Astrocyte of the cerebellum (primary cell): ENCODE measurements at regions not wholly inside any gene's neighbourhood (a gene's known extent, or its start where the extent isn't known, plus 50 kb on each side); places are given as distances from the start of the nearest gene placed in this dataset.

Source experiments
- DNase-seq: peaks from one replicate; pipeline ENCODE4 v3.0.0-alpha.2; 2011; ENCODE audit warnings: low read depth
- H3K4me3 ChIP-seq: 2 replicates; pipeline ENCODE4 v1.5.1; 2011; ENCODE audit warnings: mild to moderate bottlenecking, low read depth, low read length, moderate library complexity
- in situ Hi-C: cut with HindIII; loops from 2 replicates; pipeline ENCODE4 v1.10.0; 2017; ENCODE audit warnings: low sequenced_read_pairs
- TF ChIP-seq, protein P1 (sequence below): IDR thresholded peaks from 2 replicates; pipeline ENCODE4 v1.5.1; 2012; ENCODE audit warnings: low read length, low read depth, moderate library complexity, mild to moderate bottlenecking; ENCODE audit errors: missing control alignments

DNA sequence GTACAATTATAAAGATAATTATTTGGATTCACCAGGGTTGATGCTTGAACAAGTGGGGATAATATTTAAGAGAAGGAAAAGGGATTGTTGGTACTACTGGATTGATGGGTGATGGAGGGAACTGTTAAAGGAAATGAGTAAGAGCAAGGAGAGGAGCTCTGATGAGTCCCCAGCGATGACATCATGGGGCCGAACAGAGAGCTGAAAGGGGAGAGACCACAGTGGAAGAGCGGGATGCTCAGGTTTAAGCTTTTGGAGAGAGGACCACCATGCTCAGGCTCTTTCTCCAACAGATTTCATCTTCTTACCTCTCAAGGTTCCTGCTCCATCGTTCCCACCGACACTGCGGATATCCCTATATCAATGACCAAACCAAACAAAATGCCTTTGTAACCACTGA, 568.7 kb downstream of the ETS1 start:
- in situ Hi-C loops = no loop called here
- TF ChIP-seq, protein P1, sequence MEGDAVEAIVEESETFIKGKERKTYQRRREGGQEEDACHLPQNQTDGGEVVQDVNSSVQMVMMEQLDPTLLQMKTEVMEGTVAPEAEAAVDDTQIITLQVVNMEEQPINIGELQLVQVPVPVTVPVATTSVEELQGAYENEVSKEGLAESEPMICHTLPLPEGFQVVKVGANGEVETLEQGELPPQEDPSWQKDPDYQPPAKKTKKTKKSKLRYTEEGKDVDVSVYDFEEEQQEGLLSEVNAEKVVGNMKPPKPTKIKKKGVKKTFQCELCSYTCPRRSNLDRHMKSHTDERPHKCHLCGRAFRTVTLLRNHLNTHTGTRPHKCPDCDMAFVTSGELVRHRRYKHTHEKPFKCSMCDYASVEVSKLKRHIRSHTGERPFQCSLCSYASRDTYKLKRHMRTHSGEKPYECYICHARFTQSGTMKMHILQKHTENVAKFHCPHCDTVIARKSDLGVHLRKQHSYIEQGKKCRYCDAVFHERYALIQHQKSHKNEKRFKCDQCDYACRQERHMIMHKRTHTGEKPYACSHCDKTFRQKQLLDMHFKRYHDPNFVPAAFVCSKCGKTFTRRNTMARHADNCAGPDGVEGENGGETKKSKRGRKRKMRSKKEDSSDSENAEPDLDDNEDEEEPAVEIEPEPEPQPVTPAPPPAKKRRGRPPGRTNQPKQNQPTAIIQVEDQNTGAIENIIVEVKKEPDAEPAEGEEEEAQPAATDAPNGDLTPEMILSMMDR = no peak
- no peak for DNase-seq
- H3K4me3 ChIP-seq = no peak overlapping the region

- H3K4me3 ChIP-seq = no peak overlapping the region
- TF ChIP-seq, protein P1 = no peak
- in situ Hi-C loops = no loop called here
- DNase-seq = no peak
Observed at GRCh38 chr11:128005562-128005961, 581.8 kb downstream of the ETS1 start.

GRCh38 chr11:127998421-127998820, 588.9 kb downstream of the ETS1 start:
- in situ Hi-C loops = no loop called here

DNA sequence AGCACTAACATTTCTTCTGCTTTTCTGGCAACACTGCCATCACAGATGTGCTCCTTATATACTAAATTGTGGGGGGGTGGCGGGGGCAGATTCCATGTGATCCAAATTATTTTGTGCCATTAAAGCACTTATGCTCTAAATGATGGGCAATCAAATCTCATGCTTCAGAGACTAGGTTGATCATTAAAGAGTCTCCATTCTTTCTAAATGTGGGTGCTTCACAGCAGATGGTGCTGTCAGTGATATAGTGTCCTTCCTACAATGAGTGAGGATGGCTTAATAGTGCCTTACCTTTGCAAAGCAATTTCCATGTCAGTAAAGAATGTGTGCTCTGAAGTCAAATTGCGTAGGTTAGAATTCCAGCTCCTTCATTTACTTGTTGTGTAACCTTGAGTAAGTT, 589.8 kb downstream of the ETS1 start:
- in situ Hi-C loops = no loop called here
- DNase-seq = no peak
- no peak overlapping the region for H3K4me3 ChIP-seq
- TF ChIP-seq, protein P1 = no peak

More at GRCh38 chr11:127998421-127998820, 588.9 kb downstream of the ETS1 start:
- H3K4me3 ChIP-seq = no peak overlapping the region
- TF ChIP-seq, protein P1 = no peak
- DNase-seq = no peak

DNA sequence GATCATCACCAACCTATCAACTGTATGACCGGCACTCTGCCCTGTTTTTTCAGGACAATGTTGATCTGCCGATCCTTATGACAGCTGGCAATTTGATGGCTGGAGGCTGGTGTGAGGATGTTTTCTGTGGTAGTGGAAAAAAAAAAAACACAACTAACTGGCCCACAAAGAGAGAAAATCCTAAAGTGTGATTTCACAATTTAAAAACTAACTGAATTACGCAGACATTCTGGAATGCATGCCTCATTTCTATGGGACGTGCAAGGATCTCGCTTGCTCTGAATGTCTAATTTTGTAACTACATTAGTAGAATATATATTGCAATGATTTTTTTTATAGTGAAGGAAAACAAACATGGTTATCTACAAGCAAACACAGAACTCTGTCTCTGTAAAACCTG, 590.5 kb downstream of the ETS1 start:
- TF ChIP-seq, protein P1 = no peak
- DNase-seq = no peak
- no peak overlapping the region for H3K4me3 ChIP-seq
- in situ Hi-C loops = no loop called here

- no peak for DNase-seq
- in situ Hi-C loops = no loop called here
- no peak overlapping the region for H3K4me3 ChIP-seq
- TF ChIP-seq, protein P1 = no peak
Observed at GRCh38 chr11:127995921-127996320, 591.4 kb downstream of the ETS1 start.

GRCh38 chr11:127994736-127995135, 592.6 kb downstream of the ETS1 start:
- in situ Hi-C loops = no loop called here
- H3K4me3 ChIP-seq = no peak overlapping the region
- peak; percentile 23 for DNase-seq
- TF ChIP-seq, protein P1 = no peak
